ENCODE measurements at regions not wholly inside any gene's neighbourhood (a gene's known extent, or its start where the extent isn't known, plus 50 kb on each side); places are given as distances from the start of the nearest gene placed in this dataset.
A peak's percentile ranks its signal among the peaks of the same experiment; 100 is the strongest.
"Not testable (repeated sequence)": the region's sequence is repeated elsewhere in the genome, so short reads cannot be mapped to it uniquely, and the experiment has no call there.

- DNase-seq (ENCODE audit: low spot score), result no peak
Observed at GRCh38 chr10:8688881-8689280, 634.4 kb downstream of the GATA3 start.

GRCh38 chr10:8691498-8692017 is 637.1 kb downstream of the GATA3 start:
- no peak for DNase-seq (ENCODE audit: low spot score)

- not testable (repeated sequence) for DNase-seq (ENCODE audit: low spot score)
Observed at GRCh38 chr10:8693635-8694034, 639.1 kb downstream of the GATA3 start.

DNA sequence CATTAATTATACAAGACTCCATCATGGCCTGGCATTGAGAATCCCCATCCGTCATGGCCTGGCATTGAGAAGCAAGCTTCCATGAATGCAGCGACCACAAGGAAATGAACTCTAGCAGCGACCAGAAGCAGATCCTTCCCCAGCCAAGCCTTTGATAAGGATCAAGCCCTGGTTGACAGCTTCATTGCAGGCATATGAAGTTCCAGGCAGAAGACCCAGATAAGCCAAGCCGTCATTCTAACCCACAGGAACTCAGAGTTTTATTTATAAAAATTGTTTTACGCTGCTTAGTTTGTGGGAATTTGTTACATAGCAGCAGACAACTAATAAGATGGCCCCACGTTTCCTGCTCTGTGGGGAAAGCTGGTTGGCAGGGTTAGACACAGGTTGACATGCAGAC is 642.3 kb downstream of the GATA3 start:
- no peak for DNase-seq (ENCODE audit: low spot score)

DNA sequence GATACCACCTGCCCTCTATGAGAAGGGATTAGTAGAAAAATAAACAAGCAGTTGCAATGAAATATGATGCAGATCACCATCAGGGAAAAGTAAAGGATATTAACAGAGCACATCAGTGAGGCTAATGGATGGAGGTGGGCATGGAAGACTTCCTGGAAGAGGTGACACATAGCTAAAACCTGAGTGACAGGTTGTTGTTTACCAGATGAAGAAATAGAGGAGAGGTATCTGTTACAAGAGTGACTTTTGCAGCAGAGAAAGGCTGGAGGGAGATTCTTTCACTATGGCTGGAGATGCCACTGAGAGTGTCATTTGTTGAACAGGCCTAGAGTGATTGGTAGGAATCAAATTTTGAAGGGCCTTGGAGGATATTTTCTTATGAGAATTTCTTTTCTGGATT is 646.2 kb downstream of the GATA3 start:
- no peak for DNase-seq (ENCODE audit: low spot score)

- DNase-seq (ENCODE audit: low spot score), result no peak
Observed at GRCh38 chr10:8702181-8702580, 647.7 kb downstream of the GATA3 start.

DNA sequence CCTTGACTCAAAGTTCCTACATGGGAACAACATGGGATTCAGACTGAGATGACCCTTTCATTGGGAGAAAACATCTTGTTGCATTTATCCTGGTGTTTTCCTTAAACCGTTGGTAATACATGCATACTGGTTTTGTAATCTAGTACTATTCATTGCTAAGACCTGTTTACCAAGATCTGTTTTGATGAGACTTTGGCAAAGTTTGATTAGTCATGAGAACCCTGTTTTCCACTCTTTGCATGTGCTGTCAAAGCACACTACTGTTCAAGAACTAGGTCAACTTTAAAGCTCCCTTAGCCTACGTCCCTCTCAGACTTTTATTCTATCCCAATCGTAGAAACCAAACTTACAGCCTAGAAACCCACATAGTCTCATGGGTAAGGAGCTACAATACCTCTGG is 650.9 kb downstream of the GATA3 start:
- DNase-seq (ENCODE audit: low spot score), result no peak

DNA sequence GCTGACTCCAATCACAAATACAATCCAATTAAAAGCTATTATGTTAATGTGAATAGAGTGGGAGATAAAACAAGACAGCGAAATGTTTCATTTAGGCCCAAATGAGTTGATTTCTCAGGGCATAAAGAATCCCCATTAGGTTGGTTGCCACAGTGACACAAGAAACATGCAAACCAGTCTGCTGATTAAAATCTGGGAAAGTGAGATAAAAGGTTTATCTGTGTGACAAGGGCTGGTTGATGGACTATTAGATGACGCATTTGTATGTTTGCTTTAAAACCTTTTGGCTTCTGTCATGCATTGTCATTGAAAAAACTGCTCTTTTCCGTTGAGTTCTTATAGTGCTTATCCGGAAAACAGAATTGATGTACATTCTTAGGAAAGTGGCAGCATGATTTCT is 658.2 kb downstream of the GATA3 start:
- no peak for DNase-seq (ENCODE audit: low spot score)

DNA sequence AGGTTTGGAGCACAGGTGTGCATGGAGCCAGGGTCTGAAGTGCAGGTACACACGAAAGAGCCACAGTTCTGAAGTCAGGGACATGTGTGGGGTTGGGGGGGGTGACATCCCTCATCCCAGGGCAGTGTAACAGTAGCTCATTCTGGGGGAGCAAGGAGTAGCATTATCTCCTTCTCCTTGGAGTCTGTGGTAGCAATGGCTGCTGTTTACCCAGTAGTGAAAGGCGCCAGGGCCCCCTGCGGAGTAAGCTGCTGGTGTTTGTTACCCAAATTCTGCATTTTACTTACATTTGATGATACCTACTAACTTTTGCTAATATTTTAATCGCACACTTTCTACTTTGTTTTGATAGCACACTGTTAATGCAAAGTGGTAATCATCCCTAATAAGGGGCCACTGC is 665.5 kb downstream of the GATA3 start:
- no peak for DNase-seq (ENCODE audit: low spot score)

DNA sequence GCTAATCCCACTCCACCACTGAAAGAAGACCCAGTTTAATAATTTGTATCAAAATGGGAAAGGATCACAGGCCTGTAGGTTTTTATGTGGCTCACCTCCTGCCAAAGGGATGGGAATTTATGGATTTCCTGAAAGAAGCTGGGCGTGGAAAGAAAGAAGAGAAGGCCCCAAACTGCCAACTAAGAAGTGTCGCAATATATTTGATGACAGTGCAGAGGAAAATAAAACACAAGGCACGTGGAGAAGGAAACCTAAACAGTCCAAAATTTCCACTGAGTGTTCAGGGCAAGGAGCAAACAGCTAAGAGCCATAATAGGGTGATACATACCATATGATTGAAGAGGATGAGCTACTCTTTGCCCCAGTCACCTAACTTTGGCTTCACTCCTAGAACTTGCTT is 667.2 kb downstream of the GATA3 start:
- DNase-seq (ENCODE audit: low spot score), result no peak

DNA sequence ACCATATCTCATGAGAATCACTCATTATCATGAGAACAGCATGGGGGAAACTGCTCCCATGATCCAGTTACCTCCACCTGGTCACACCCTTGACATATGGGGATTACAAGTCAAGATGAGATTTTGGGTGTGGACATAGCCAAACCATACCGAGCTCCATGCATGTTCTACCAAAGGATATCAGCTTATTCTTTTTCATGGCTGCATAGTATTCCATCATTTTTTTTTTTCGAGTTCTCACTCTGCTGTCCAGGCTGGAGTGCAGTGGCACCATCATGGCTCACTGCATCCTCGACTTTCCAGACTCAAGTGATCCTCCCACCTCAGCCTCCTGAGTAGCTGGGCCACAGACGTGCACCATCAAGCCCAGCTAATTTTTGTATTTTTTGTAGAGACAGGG is 668.3 kb downstream of the GATA3 start:
- no peak for DNase-seq (ENCODE audit: low spot score)

- no peak for DNase-seq (ENCODE audit: low spot score)
Observed at GRCh38 chr10:8725343-8725742, 670.9 kb downstream of the GATA3 start.

- no peak for DNase-seq (ENCODE audit: low spot score)
Observed at GRCh38 chr10:8726084-8726778, 671.7 kb downstream of the GATA3 start.

- no peak for DNase-seq (ENCODE audit: low spot score)
Observed at GRCh38 chr10:8726779-8727084, 672.2 kb downstream of the GATA3 start.

DNA sequence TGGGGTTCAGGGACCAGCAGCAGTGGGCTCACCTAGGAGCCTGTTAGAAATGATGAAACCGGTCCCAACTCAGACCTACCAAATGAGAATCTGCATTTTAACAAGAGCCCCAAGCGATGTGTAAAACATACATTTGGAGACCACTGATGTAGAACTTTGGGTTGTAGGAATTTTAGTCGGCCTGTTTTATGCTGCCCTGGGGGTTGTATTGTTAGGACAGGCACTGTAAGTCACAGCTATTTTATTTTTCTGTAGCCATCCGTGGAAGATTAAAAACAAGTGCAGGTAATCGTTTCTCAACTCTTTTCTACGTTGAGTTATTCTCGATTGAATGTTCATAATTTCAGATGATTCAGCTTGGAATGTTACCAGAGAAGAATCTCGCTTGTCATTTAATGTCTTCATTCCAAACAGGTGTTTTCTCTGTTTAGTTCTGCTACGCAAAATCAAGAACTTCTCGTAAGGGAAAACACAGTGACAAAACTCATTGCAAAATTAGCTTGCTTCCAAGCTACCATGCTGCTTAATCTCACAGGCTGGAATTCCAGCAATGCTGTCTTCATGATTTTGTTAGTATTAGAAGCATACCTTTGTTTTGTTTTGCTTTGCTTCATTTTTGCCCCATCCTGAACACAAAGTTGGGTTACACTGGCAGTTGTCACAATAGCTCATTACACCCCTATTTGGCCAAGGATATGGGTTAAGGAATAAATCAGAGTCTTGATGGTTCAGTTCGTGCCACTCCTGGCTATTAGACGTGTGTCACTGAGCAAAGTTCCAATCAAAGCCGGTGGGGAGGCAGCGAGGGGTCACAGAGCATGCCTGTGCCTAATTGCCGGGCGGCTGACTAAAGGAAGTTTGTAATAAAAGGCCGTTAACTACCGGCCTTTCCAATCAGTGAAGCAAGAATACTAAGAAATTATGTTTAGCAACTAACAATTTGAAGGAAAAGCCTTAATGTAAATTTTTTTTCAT is 676.9 kb downstream of the GATA3 start:
- no peak for DNase-seq (ENCODE audit: low spot score)

- no peak for DNase-seq (ENCODE audit: low spot score)
Observed at GRCh38 chr10:8738987-8739386, 684.5 kb downstream of the GATA3 start.

DNA sequence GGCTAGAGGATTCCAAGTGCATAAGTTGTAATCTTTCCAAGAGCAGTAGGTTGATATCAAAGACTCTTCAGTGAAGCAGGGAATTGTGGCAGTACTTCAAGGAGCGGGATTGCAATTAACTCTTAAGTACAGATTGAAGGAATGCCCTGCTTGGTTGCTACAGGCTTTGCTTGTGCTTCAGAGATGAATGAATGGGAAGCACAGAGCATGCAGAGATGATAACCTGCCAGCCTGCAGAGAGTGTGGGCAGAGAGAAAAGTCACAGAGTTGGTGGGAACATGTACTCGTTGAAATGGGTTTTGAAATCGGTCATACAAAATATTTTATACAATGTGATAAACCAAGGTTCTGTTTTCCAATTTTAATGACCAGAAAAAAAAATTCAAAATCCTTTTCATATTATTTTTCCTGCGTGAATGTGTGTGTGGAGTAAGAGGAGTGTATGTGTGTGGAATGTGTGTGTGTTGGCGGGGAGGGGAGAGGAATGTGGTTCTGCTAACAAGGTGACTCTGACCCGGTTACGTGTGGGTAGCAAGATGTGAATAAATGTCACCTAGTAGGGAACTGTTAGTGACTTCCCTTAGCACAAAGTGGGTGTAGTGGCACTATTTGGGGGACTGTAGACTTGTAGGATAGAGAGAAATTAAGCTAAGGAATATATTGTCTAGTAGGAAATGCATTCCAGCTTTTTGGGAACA is 697.8 kb downstream of the GATA3 start:
- DNase-seq (ENCODE audit: low spot score), result no peak

- DNase-seq (ENCODE audit: low spot score), result no peak
Observed at GRCh38 chr10:8758029-8758428, 703.5 kb downstream of the GATA3 start.

DNA sequence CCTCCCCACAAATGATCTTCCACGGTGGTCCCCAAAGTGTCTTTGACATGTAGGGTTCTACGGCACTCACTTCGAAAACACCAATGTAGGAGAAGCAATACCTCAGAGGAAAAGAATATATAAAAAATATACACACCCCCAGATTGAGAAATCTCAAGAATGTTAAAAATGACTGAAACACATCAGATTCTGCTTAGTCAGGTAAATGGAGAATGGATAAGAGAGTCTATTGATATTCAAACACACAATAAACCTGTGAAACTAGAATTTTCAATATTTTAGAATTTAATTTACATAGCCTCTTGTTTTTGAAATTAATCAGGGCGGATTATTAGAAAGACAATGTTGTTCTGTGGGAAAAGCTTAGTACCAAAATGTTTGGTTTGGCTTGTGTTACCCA is 712.4 kb downstream of the GATA3 start:
- DNase-seq (ENCODE audit: low spot score), result no peak

GRCh38 chr10:8767591-8767990 is 713.1 kb downstream of the GATA3 start:
- peak; percentile 11 for DNase-seq (ENCODE audit: low spot score)

GRCh38 chr10:8768341-8768740 is 713.9 kb downstream of the GATA3 start:
- no peak for DNase-seq (ENCODE audit: low spot score)

- no peak for DNase-seq (ENCODE audit: low spot score)
Observed at GRCh38 chr10:8768852-8769251, 714.4 kb downstream of the GATA3 start.

Measured in activated CD4-positive, alpha-beta T cell treated with anti-CD3 and anti-CD28 coated beads, Interleukin-2, Interleukin-4, amounts not matched to agents 100 ng/mL and 50 ng/mL, durations not matched to agents 16 hours and 8 hours (primary cell).